H1 (cell line): ENCODE measurements at regions not wholly inside any gene's neighbourhood (a gene's known extent, or its start where the extent isn't known, plus 50 kb on each side); places are given as distances from the start of the nearest gene placed in this dataset.

Experiments
- ATF2 ChIP-seq: IDR thresholded peaks from 2 replicates; pipeline ENCODE4 v1.6.1; 2012; ENCODE audit warnings: low read length, inconsistent platforms
- CREB1 ChIP-seq: IDR thresholded peaks from 2 replicates; pipeline ENCODE4 v1.6.1; 2012; ENCODE audit warnings: inconsistent platforms
- HDAC6 ChIP-seq: IDR thresholded peaks from one replicate; pipeline ENCODE4 v1.7.1; 2012; ENCODE audit warnings: low read depth, mild to moderate bottlenecking, inconsistent platforms, low read length, moderate library complexity
- KDM5A ChIP-seq: fragments of 200-600 bp; IDR thresholded peaks from 2 replicates; pipeline ENCODE4 v1.7.1; 2012; ENCODE audit warnings: mild to moderate bottlenecking, low read length, inconsistent platforms, mixed read lengths
- POLR2A ChIP-seq, 2 experiments: IDR thresholded peaks; 1 replicate in 1 of 2; 2 replicates in 1 of 2; pipeline ENCODE4 v1.6.1; 2011; ENCODE audit warnings: low read depth in 2 of 2, low read length in 2 of 2, mild to moderate bottlenecking in 2 of 2; ENCODE audit errors: control extremely low read depth in 1 of 2
- SIRT6 ChIP-seq: IDR thresholded peaks from one replicate; pipeline ENCODE4 v1.7.1; 2012; ENCODE audit warnings: low read length, inconsistent platforms

DNA sequence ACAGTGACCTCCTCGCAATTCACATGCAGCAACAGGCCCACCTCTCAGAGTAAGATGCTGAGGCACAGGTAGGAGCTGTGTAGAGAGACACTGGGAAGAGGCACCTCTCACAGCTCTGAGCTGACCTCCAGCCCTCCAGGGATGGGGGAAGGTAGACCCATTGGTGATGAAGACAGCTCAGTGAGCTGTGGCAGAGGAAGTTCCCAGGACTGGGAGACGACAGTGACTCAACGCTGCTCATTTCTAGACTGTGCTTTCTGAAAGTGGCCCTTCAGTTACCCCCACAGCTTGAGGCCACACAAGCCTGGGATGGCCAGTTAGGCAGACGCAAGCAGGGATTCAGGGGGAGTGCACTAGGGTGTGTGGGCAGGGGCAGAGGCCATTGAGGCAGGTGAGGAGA lies 2073.2 kb downstream of the TP53TG3F start (continued):
- TF ChIP-seq CREB1 (no peak), ATF2 (no peak), KDM5A (no peak), SIRT6 (no peak), HDAC6 (no peak), POLR2A (IDR thresholded peaks at IDR 0.05; ENCODE audit: control extremely low read depth in 1 of 2, low read depth in 2 of 2, low read length in 2 of 2) (no peak)
